GM21576 (cell line): ENCODE measurements at regions not wholly inside any gene's neighbourhood (a gene's known extent, or its start where the extent isn't known, plus 50 kb on each side); places are given as distances from the start of the nearest gene placed in this dataset.

Experiments
- ATAC-seq: cut with Tn5 transposase; IDR thresholded peaks from one replicate; pipeline ENCODE4 v1.9.1; 2021; ENCODE audit warnings: mild to moderate bottlenecking, moderate library complexity; ENCODE audit not compliant: unreplicated experiment

DNA sequence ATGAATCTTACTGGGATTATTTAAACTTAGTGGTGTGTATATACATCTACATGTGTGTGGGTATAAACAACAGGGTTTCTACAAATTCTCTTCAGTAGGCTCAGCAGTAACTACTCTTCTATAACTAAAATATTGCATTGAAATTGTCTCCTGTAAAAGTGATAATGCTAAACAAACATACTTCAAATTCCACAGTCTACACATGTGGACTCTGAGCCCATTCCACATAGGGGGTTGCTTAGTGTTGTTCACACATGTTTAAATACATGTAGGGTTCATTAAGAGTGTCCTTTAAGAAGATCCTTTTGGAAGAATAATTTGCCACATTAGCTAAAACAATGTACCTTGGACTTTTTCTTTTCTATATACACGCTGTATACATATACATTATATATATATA, 152.8 kb upstream of the VRK2 start:
- ATAC-seq, result no peak

DNA sequence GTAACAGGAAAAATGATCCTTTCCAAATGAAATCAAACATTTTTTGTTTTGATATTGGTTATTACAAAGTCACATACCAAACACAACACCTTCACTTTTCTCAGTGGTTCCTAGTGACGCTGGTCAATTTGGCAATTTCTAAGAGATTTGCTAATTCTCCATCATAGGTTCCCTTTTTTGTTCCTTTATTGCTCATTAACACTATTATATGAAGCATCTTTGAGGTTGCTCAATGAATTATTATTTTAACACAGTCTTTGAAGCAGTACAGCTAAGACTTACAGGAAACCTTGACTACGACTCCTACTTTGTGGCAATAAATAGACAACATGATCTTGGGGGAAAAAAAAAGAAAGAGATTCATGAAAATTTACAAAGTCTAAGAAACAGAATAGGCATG, 152.2 kb upstream of the VRK2 start:
- ATAC-seq, result no peak

DNA sequence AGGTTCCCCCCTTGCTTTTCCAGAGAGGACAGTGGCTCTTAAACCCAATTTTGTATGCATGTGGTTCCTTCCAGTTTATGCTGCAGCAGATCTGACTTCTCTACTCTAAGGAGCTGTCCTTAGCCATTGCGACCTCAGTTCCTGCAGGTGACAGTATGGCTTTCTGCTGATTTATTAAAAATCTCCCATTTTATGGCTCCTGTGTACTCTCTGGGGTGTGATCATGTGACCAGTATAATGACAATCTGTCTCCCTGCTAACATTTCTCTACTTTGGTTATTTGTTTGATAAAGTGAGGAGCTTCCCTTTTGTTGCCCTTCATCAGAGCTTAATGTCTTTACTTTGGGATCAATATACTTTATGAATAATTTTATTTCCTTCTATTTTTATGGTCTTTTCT, 148.7 kb upstream of the VRK2 start:
- ATAC-seq, result no peak

DNA sequence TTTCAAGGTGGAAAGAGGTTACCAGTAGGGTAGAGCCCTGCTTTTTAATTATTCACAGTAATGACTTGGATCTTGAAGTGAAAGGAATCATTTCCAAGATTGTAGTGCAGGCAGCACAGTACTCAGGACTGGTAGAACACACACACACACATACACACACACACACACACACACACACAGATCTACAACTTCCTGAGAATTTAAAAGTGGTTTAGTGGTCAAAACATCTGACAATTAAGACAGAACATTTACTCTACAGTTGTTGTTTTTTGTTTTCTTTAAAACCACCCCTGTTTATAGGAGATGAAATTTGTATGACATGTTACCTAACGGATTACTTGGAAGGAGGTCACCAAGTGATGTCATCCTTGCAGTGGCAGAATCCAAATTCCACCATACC, 146.7 kb upstream of the VRK2 start:
- ATAC-seq, result no peak

DNA sequence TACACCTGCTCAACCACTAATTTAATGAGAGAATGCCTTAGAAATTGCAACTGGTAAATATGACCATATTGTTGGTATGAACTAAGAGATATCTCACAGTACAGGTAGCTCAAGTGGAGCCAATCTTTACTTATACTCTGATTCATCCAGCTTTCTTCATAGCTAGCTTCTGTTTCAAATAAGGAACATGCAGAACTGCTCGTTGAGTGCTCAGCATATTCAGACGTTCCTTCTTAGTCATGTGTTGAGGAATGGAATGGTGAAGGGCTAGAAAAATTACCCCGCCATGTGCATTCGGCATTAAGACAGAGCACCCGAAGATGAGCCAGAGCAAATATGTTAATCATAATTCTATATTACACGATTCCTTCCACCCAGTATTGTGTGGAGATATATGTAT, 144.0 kb upstream of the VRK2 start:
- no peak for ATAC-seq

DNA sequence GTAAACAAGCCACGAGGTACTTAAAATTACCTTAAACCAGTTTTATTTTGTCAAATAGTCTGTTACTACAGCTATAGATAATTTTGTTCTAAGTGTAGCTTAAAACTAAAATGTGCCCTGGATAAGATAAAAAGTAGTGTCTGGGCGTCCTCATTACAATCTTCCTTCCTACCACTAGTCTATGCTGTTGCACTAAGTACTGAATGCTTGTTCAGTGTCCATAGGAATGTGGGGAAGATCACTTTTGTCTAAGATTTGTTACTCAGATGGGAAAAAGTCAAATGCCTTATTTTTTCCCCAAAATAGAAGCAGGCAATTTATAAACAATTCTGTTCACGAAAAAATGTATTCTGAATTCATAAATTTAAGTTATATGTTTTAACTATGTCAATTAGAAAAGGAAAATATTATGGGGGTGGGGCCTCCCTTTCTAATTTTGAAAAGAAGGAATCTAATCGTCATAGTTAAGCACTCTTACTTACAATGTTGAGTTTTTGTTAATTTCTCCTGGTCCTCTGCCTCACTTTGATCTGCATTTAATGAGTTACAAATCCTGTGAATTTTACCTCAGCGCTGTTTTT, 140.4 kb upstream of the VRK2 start:
- ATAC-seq, result peak; percentile 68

DNA sequence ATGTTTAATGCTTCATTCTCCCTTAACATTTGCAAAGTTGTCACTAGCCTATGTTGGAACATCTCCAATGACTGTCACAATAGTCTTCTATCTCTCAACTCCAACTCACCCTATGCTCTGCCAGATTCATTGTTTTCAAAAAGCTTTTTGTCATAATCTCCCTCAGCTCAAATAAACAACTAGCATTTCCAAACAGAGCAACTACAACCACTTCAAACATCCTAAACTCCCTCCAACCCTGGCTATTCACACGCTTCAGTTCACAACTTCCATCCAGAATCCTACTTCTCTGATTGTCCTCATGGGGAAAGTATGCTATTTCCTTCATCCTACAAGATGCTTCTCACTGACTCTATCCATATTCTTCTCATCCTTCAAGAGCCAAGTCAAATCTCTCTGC, 139.2 kb upstream of the VRK2 start:
- ATAC-seq, result no peak

DNA sequence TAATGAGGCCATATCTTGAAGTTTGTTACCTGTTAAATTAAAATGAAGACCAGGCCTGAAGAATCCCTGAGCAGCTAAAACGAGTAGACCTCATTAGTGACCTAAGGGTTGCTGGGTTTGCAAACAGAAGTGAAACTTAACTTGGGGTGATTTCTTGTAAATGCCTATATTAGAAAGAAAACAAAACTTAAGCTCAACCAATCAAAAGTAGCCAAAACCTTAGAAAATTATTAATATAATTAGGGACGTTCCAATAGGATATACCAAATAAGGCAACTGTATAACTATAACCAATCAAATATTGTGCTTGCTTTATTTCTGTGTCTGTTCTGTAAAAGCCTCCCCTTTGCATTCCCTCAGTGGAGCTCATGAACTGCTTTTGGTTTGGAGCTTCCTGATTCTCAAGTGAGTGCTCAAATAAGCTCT, 137.9 kb upstream of the VRK2 start:
- peak; percentile 63 for ATAC-seq

DNA sequence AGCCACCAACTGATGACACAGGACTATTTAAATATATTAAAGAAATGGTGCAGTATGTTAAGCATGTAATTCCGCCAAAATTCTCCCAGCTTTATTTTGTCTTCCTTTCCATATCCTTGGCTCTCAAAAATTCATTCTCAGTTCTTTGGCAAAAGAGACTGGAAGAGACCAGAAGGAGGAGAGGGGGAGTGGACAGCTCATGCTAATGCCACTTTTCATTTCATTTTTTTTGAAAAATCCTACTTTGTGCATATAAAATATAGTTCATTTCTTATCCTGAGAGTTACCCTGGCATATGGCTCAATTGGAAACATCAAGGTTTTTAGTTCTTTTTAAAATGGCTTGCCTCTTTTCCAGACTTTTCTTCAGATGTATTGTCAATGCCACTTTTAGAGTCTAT, 128.5 kb upstream of the VRK2 start:
- no peak for ATAC-seq

DNA sequence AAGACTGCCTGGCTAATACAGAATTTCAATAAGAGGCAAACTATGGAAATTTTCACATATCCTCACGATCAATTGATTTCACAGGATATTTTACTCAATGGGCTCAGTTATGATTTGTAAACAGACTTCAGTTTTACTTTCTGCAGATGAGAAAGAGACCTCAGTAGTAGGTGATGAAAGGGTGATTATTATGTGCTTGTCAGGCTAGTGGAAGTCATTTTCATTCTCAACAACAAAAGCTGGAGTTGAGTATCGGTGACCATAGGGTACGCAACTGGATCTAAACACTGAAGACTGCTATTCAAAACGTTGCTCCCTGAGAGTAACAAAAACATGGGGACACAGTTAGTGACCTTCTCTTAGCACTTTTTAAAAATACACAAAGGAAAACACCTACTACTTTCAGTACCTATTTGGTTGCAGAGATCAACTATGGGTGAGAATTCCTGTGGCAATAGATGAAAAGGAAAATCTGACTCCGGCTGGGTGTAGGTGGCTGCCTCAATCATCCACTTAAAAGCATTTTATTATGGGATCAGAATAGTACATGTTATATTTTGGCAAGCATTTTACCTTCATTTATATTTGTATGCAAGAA, 126.2 kb upstream of the VRK2 start:
- no peak for ATAC-seq

DNA sequence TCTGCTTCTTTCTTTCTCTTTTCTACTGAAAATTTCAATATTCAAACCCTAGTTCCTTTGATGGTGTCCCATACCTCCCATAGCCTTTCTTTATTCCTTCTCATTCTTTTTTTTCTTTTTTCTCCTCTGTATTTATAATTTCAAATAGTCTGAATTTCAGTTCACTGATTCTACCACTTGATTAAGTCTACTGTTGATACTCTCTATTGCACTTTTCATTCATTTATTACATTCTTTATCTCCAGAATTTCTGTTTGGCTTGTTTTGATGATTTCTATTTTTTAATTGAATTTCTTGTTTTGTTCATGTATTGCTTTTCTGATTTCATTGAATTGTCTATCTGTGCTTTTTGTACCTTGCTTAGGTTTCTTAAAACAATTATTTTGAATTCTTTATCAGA, 111.9 kb upstream of the VRK2 start:
- ATAC-seq, result no peak

DNA sequence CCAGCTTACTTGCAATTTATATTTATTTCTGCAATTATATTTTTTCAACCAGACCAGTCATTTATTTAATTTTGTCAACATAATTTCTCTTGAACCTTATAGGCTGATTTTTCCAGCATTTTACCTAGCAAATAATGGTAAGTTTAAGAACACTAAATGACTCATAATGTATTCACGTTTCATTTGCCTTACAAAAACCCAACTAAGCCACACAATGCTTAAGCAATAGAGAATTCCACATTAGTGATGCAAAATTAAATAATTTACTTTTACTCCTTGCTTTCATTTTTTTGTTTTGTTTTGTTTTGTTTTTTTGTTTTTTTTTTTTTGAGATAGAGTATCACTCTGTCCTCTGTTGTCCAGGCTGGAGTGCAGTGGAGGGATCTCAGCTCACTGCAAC, 110.4 kb upstream of the VRK2 start:
- ATAC-seq, result no peak

DNA sequence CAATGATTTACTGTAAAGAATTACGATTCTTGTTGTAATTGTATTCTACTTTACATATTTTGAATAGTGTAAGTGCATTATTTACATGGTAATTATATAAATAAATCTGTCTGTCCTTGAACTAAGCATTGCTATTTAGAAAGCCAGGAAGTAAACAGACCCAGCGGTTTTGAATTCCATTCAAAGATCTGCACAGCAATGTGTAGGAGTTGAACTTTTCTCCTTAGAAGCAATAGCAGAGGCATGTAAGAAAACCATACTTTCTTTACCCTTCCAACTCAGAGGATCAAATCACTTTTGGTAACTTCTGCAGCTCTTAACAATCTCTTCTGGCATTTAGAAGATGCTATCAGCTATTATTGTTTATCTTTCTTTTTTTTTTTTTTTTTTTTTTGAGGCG, 109.2 kb upstream of the VRK2 start:
- no peak for ATAC-seq

DNA sequence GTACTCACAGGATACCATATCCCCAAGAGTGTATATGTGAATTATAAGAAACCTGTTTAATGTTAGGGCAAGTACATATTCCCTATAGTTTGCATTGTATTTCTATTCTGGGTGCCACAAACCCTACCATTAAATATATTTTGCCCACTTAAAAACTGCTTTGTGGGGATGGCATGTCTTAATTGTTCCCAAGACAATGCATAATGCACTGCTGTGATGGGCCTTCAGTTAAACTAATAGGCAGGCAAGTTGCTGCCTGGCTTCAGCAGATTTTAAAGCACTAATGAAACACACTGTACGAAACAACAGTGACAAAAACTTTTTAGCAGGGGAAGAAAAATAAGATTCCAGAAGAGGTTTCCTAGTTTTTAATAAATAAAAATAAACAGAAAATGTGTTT, 104.8 kb upstream of the VRK2 start:
- ATAC-seq, result no peak

DNA sequence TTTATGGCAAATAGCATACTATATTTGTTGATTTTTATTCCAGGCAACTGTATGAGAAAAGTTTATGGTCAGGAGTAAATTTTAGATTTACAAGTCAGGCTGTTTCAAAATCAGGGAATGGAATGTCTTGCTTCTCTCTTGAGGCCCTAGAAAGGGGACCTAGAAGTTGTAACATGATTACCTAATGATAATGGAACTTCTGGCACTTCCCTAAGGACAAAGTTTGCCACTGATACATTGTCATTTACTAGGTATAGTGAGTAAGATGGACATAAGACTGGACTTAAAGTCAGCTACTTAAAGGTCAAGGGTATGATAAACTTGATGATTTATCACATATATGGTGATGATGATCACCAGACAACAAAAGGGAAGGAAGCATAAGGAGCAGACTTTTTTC, 103.3 kb upstream of the VRK2 start:
- ATAC-seq, result no peak

DNA sequence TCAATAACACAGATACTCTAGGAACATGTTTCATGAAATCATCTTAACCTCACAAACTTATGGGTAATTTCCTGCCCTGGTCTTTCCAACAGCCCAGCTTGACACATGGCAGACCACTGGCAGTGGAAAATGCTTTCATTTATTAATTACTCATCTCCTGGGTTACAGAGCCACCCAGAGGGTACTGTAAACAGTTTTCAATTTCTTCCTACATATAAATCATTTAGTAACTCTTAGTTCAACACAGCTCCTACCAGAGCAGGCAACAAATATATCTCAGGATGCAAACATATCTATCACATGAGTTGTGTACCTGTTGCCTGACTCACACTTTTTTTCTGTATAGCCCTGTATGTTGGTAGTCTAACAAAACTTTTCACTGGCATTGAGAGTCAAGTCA, 99.2 kb upstream of the VRK2 start:
- ATAC-seq, result no peak

DNA sequence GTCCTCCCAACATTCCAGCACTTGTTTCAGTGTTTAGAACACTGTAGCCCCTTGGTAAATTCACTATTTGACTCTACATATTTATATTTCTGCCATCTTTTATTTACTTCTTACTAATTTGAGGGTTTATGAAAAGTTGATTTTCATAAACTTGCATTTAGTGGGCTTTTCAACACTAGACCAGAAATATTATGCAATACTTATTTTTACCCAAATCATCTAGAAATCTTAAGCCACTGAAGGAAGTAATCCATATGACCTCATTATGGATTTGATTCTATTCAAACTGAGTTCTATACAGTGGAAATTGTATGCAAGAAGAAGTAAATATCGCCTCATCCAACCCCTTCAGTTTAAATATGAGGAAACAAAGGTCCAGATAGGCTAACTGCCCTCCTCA, 92.6 kb upstream of the VRK2 start:
- no peak for ATAC-seq

DNA sequence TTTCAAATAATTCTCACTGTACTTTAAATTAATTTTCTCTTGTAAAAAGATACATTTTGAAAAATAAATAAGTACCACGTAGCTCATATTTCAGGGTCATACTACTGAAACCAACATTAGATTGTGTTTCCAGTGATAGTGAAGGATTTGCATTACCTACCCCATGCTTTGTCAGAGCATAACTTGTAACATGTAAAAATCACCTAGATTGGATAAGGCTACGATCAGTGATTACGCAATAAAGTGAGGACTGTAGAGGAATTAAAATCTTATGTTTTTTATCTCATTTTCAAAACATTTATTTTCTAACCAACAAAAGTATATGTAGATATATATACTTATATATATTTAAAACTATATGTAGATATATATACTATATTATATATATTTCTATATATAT, 89.4 kb upstream of the VRK2 start:
- ATAC-seq, result no peak

DNA sequence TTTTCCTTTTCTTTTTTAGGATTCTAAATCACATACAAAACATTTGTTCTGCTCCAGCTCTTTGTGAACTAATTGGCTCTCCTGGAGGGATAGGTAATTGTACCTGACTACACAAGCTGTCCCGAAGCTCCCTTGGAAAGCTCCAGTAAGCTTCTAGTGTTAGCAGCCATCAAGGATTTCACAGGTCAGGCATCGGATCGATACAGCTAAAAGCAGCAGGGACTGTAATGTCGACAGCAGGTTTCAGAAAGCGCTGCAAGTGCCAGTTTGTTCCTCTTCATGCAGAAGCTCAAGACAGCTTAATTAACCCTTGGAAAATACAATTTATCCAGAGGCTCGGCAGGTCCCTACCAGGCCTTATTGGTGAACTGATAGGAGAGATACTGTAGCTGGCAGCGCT, 87.2 kb upstream of the VRK2 start:
- ATAC-seq, result no peak

DNA sequence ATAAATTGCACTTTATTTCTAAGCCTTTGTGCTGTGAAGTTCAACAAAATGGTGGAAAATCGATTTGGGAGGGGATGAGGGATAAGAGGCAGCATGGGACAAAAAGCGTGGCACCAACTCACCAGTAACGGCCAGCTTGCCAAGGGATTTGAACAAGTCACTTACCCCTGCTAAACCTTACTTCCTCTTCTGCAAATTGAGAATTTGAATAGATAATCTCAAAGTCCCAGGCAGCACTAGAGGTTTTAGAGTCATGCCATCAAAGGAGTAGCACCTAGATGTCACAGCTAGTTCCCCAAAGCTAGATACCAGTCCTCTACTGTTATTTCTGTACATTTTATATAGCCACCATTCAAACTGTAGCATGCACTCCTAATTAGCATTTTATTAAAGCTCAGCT, 83.7 kb upstream of the VRK2 start:
- ATAC-seq, result no peak

DNA sequence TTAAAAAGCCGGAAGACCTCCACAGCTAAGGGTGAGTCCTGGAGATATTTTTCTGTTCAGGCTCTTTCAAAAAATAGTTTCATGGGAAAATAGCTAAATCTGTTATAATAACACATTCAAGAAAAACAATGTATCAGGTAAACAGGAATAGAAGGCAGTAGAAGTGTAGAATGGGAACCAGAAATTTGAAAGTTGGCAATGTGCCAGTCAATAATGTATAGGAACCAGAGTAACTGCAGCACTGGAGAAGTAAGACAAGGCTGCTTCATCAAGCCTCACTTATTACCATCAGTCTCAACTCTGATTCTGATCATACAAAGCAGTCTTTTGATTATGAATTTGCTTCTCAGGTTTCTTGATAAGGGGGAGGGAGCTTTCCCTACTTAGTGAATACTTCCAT, 81.4 kb upstream of the VRK2 start:
- ATAC-seq, result no peak

DNA sequence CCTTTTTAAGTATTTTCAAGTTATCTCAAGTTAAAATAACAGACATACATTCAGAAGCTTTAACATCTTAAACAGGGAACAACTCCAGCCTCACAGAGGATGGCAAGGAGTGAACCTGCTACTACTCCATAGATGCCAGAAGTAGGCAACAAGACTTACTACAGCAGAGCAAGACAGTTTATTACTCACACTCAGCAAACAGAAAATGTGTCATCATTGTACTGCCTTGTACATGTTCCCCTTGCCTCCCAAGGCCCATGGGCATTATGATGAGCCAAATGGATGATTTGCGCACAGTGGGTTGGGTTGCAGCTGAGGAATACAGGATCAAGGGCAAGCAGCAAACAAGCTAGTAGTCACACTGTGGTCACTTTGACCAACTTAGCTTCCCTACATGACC, 80.6 kb upstream of the VRK2 start:
- ATAC-seq, result no peak

DNA sequence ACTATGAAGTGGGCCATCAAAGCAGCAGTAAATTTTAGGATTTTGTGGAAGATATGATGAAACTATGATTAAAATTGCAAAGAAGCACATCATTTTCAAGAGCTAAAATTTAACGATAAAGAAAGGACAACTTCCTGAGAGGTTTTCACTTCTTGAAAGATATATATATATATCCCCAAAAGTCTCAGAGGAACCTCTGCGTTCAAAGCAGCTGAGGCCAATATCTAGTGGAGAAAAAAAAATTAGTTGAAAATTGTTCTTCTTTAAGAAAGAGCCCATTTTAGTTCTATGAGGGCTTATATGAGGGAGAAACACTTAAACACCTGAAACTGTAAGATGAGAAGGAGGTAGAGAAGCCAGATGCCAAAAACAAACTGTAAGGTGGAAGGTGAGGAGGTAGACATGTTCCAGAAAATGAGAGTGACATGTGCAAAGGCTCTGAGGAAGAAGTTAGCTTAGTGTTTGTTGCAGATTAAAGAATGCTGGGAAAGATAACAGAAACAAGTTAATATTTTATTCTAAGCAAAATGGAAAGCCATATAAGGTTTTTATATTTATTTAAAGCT, 72.9 kb upstream of the VRK2 start:
- no peak for ATAC-seq
